Neural cell (in vitro differentiated cells): ENCODE measurements at regions not wholly inside any gene's neighbourhood (a gene's known extent, or its start where the extent isn't known, plus 50 kb on each side); places are given as distances from the start of the nearest gene placed in this dataset.

Experiments used
- H2AFZ ChIP-seq: fragments of 200-600, 300-800 bp; sonication (generic), shearing (Covaris generic); 2 replicates; pipeline ENCODE4 v1.6.0; 2014; ENCODE audit warnings: low read depth, mild to moderate bottlenecking, antibody characterized with exemption, low read length, moderate library complexity
- H3F3A ChIP-seq: fragments of 200-600 bp; shearing (Covaris generic); 2 replicates; pipeline ENCODE4 v1.6.1; 2016; ENCODE audit warnings: mild to moderate bottlenecking, moderate library complexity, mixed read lengths, antibody characterized with exemption, low read length; ENCODE audit not compliant: insufficient read depth, poor library complexity, severe bottlenecking
- H3K27ac ChIP-seq: fragments of 200-600, 300-800 bp; sonication (generic), shearing (Covaris generic); 2 replicates; pipeline ENCODE4 v1.5.1; 2014; ENCODE audit warnings: mild to moderate bottlenecking, low read length, moderate library complexity
- H3K27me3 ChIP-seq: fragments of 300-800, 200-600 bp; sonication (generic), shearing (Covaris generic); 2 replicates; pipeline ENCODE4 v1.6.0; 2014; ENCODE audit warnings: mild to moderate bottlenecking, low read depth, low read length, moderate library complexity; ENCODE audit not compliant: insufficient read depth
- H3K36me3 ChIP-seq: fragments of 300-800, 200-600 bp; sonication (generic), shearing (Covaris generic); 2 replicates; pipeline ENCODE4 v1.5.1; 2014; ENCODE audit warnings: mild to moderate bottlenecking, antibody characterized with exemption, low read length, moderate library complexity; ENCODE audit not compliant: insufficient read depth
- H3K4me2 ChIP-seq: fragments of 300-800, 200-600 bp; sonication (generic), shearing (Covaris generic); 2 replicates; pipeline ENCODE4 v1.6.0; 2014; ENCODE audit warnings: mild to moderate bottlenecking, low read length
- H3K4me3 ChIP-seq: fragments of 300-800, 200-600 bp; sonication (generic), shearing (Covaris generic); 2 replicates; pipeline ENCODE4 v1.5.1; 2014; ENCODE audit warnings: mild to moderate bottlenecking, low read length, moderate library complexity
- H3K79me2 ChIP-seq: fragments of 200-600 bp; shearing (Covaris generic); replicated peaks from 2 replicates; pipeline ENCODE4 v1.6.0; 2014; ENCODE audit warnings: mild to moderate bottlenecking, low read length, moderate library complexity; ENCODE audit not compliant: insufficient read depth
- H3K9ac ChIP-seq: fragments of 300-800, 200-600 bp; sonication (generic), shearing (Covaris generic); 2 replicates; pipeline ENCODE4 v1.6.1; 2016; ENCODE audit warnings: mild to moderate bottlenecking, low read length, mixed read lengths
- H3K9me2 ChIP-seq: fragments of 200-600 bp; shearing (Covaris generic); 2 replicates; pipeline ENCODE4 v1.6.1; 2016; ENCODE audit warnings: mild to moderate bottlenecking, low read length, mixed read lengths; ENCODE audit not compliant: insufficient read depth
- H3K9me3 ChIP-seq: fragments of 200-600, 300-800 bp; sonication (generic), shearing (Covaris generic); 2 replicates; pipeline ENCODE4 v1.6.1; 2016; ENCODE audit warnings: mild to moderate bottlenecking, mixed run types, low read length, moderate library complexity, mixed read lengths
- H4K20me1 ChIP-seq: fragments of 200-600 bp; shearing (Covaris generic); 2 replicates; pipeline ENCODE4 v1.6.1; 2016; ENCODE audit warnings: mild to moderate bottlenecking, mixed run types; ENCODE audit not compliant: insufficient read depth
- CTCF ChIP-seq: fragments of 450-650 bp; IDR thresholded peaks from 2 replicates; pipeline ENCODE4 v1.5.1; 2014; ENCODE audit warnings: antibody characterized with exemption, mild to moderate bottlenecking, moderate library complexity; ENCODE audit not compliant: poor library complexity, severe bottlenecking
- EP300 ChIP-seq: fragments of 450-650 bp; conservative IDR thresholded peaks from 2 replicates; pipeline ENCODE4 v1.6.1; 2014; ENCODE audit warnings: antibody characterized with exemption, mild to moderate bottlenecking, moderate library complexity; ENCODE audit not compliant: poor library complexity, severe bottlenecking
- EZH2 ChIP-seq: fragments of 200-600, 300-800 bp; shearing (Covaris generic), sonication (generic); IDR thresholded peaks from 2 replicates; pipeline ENCODE4 v1.6.1; 2014; ENCODE audit warnings: antibody characterized with exemption, low read length, borderline replicate concordance, mild to moderate bottlenecking; ENCODE audit not compliant: insufficient read depth, poor library complexity, severe bottlenecking
- MXI1 ChIP-seq: fragments of 450-650 bp; conservative IDR thresholded peaks from 2 replicates; pipeline ENCODE4 v1.6.1; 2014; ENCODE audit warnings: antibody characterized with exemption, mild to moderate bottlenecking; ENCODE audit not compliant: poor library complexity, severe bottlenecking
- POLR2AphosphoS5 ChIP-seq: IDR thresholded peaks from 2 replicates; pipeline ENCODE4 v1.6.1; 2012
- RAD21 ChIP-seq: fragments of 450-650 bp; conservative IDR thresholded peaks from 2 replicates; pipeline ENCODE4 v1.6.1; 2014; ENCODE audit warnings: antibody characterized with exemption, mild to moderate bottlenecking, moderate library complexity
- REST ChIP-seq: IDR thresholded peaks from 2 replicates; pipeline ENCODE4 v1.6.1; 2012; ENCODE audit warnings: borderline replicate concordance
- SMC3 ChIP-seq: fragments of 450-650 bp; conservative IDR thresholded peaks from 2 replicates; pipeline ENCODE4 v1.6.1; 2014; ENCODE audit warnings: antibody characterized with exemption, mild to moderate bottlenecking, moderate library complexity; ENCODE audit not compliant: poor library complexity
- TAF1 ChIP-seq: IDR thresholded peaks from 2 replicates; pipeline ENCODE4 v1.6.1; 2012; ENCODE audit warnings: low read depth

GRCh38 chr3:124652009-124652408 is 78.2 kb upstream of the UMPS start:
- H3K4me2 ChIP-seq = no peak overlapping the region
- H3F3A ChIP-seq = no peaks in the 10 kb centered on the region
- no peaks in the 10 kb centered on the region for H3K79me2 ChIP-seq
- H3K9me3 ChIP-seq = no peaks in the 10 kb centered on the region
- H3K9me2 ChIP-seq = no peaks in the 10 kb centered on the region
- H3K9ac ChIP-seq = no peak overlapping the region
- no peak overlapping the region for H2AFZ ChIP-seq
- H3K4me3 ChIP-seq = no peak overlapping the region
- H4K20me1 ChIP-seq = no peaks in the 10 kb centered on the region
- no peaks in the 10 kb centered on the region for H3K27me3 ChIP-seq
- no peak overlapping the region for H3K27ac ChIP-seq
- peaks cover 30% of the 10 kb centered on the region for H3K36me3 ChIP-seq
- TF ChIP-seq EZH2 (no peak), SMC3 (no peak), EP300 (no peak), TAF1 (no peak), REST (no peak), POLR2AphosphoS5 (no peak), RAD21 (no peak)

- H3F3A ChIP-seq = no peaks in the 10 kb centered on the region
- no peaks in the 10 kb centered on the region for H4K20me1 ChIP-seq
- H3K9ac ChIP-seq = no peak overlapping the region
- TF ChIP-seq REST (no peak), RAD21 (no peak), CTCF (no peak), MXI1 (no peak), TAF1 (no peak), EP300 (no peak), EZH2 (no peak)
- H3K27ac ChIP-seq = no peak overlapping the region
- H3K79me2 ChIP-seq = no peaks in the 10 kb centered on the region
- no peak overlapping the region for H2AFZ ChIP-seq
- H3K36me3 ChIP-seq = peaks cover 30% of the 10 kb centered on the region
- H3K27me3 ChIP-seq = no peaks in the 10 kb centered on the region
- H3K4me3 ChIP-seq = no peak overlapping the region
- H3K4me2 ChIP-seq = no peak overlapping the region
- no peaks in the 10 kb centered on the region for H3K9me3 ChIP-seq
- no peaks in the 10 kb centered on the region for H3K9me2 ChIP-seq
These were observed 77.0 kb upstream of the UMPS start for GRCh38 chr3:124653071-124653796.
